GM12878 (cell line): ENCODE measurements at regions not wholly inside any gene's neighbourhood (a gene's known extent, or its start where the extent isn't known, plus 50 kb on each side); places are given as distances from the start of the nearest gene placed in this dataset.

Experiments
- ATAC-seq: fragments of 200-7000 bp; cut with Tn5 transposase; 3 replicates; pipeline ENCODE4 v1.9.1; 2020; ENCODE audit warnings: mild to moderate bottlenecking, moderate library complexity
- BruUV-seq: library from RNA; stranded (reverse); fragments of 400-500 nt; replicated peaks from 2 replicates; lab custom pipeline; 2021; lab: Mats Ljungman, UMichigan
- CTCF ChIA-PET: fragments of 300-600 bp; sonication (Branson Sonifier 250); formaldehyde crosslinking; extraction: SDS; loops from one replicate; lab custom pipeline; 2021; ENCODE audit warnings: inconsistent platforms; lab: Yijun Ruan, JAX
- POLR2A ChIA-PET: fragments of 350-600 bp; formaldehyde crosslinking; extraction: SDS; loops from one replicate; lab custom pipeline; 2021; ENCODE audit warnings: inconsistent platforms; lab: Charles Lee
- RAD21 ChIA-PET: fragments of 300-600 bp; sonication (Branson Sonifier 250); formaldehyde crosslinking; loops from one replicate; lab custom pipeline; 2023; ENCODE audit warnings: antibody characterized with exemption; ENCODE audit not compliant: unreplicated experiment; lab: Charles Lee
- SMC1A ChIA-PET: fragments of 300-600 bp; sonication (Branson Sonifier 250); formaldehyde crosslinking; loops from one replicate; lab custom pipeline; 2023; ENCODE audit not compliant: unreplicated experiment, uncharacterized antibody; lab: Charles Lee
- DNase-seq: peaks from one replicate; pipeline ENCODE4 v3.0.0-alpha.2; 2011; ENCODE audit warnings: low read depth, low spot score
- FAIRE-seq: peaks from 3 replicates; lab custom pipeline; 2011; peaks lifted over from hg19 to GRCh38; lab: Jason Lieb, UNC
- H2AFZ ChIP-seq: 2 replicates; pipeline ENCODE4 v1.6.0; 2011; ENCODE audit warnings: low read depth, low read length, control low read depth; ENCODE audit not compliant: control insufficient read depth
- H3K27ac ChIP-seq: 2 replicates; pipeline ENCODE4 v1.5.1; 2011; ENCODE audit warnings: control low read depth; ENCODE audit not compliant: control insufficient read depth, insufficient read depth
- H3K27me3 ChIP-seq, 2 experiments: replicated peaks in 1 of 2; 2 replicates each; pipeline versions ENCODE4 v1.6.0 to v1.6.1; 2011; ENCODE audit warnings: low read length in 1 of 2; ENCODE audit not compliant: control insufficient read depth in 2 of 2, insufficient read depth in 2 of 2
- H3K36me3 ChIP-seq, 2 experiments: 2 replicates each; pipeline ENCODE4 v1.5.1; 2011; ENCODE audit warnings: low read length in 1 of 2; ENCODE audit not compliant: control insufficient read depth in 2 of 2, insufficient read depth in 2 of 2
- H3K4me1 ChIP-seq: 2 replicates; pipeline ENCODE4 v1.6.1; 2011; ENCODE audit warnings: mild to moderate bottlenecking, low read length, moderate library complexity, mixed read lengths; ENCODE audit not compliant: control insufficient read depth, insufficient read depth
- H3K4me2 ChIP-seq: 2 replicates; pipeline ENCODE4 v1.6.0; 2011; ENCODE audit warnings: control low read depth; ENCODE audit not compliant: control insufficient read depth, insufficient read depth
- H3K4me3 ChIP-seq: fragments of 200-600 bp; sonication (generic); 2 replicates; pipeline ENCODE4 v1.5.1; 2016
- H3K79me2 ChIP-seq: 2 replicates; pipeline ENCODE4 v1.6.0; 2011; ENCODE audit warnings: low read length; ENCODE audit not compliant: control insufficient read depth, insufficient read depth
- H3K9ac ChIP-seq: 2 replicates; pipeline ENCODE4 v1.8.0; 2011; ENCODE audit warnings: low read length, control low read depth, mixed read lengths; ENCODE audit not compliant: control insufficient read depth, insufficient read depth
- H3K9me3 ChIP-seq: replicated peaks from 3 replicates; pipeline ENCODE4 v1.5.1; 2011; ENCODE audit warnings: mild to moderate bottlenecking, low read length; ENCODE audit not compliant: control insufficient read depth, insufficient read depth
- H4K20me1 ChIP-seq: 2 replicates; pipeline ENCODE4 v1.6.0; 2011; ENCODE audit not compliant: control insufficient read depth, insufficient read depth
- BCLAF1 ChIP-seq: fragments of 450-650 bp; IDR thresholded peaks from 2 replicates; pipeline ENCODE4 v1.6.1; 2017; ENCODE audit warnings: antibody characterized with exemption, mild to moderate bottlenecking, moderate library complexity
- CHD4 ChIP-seq: fragments of 200-600 bp; sonication (generic); IDR thresholded peaks from 2 replicates; pipeline ENCODE4 v1.6.1; 2016; ENCODE audit warnings: mild to moderate bottlenecking
- E4F1 ChIP-seq: fragments of 450-650 bp; IDR thresholded peaks from 2 replicates; pipeline ENCODE4 v1.6.1; 2018; ENCODE audit warnings: borderline replicate concordance, mild to moderate bottlenecking; ENCODE audit not compliant: partially characterized antibody
- EP300 ChIP-seq, 2 experiments: fragments of 150-350 bp in 1 of 2; IDR thresholded peaks; 2 replicates each; pipeline ENCODE4 v1.6.1; 2011 to 2012; ENCODE audit warnings: low read depth in 2 of 2, low read length in 2 of 2, borderline replicate concordance in 1 of 2, improper control_type of control experiment in 1 of 2, inconsistent platforms in 1 of 2; ENCODE audit not compliant: control insufficient read depth in 1 of 2
- ETV6 ChIP-seq, 2 experiments: fragments of 450-650 bp in 1 of 2; IDR thresholded peaks in 1 of 2; conservative IDR thresholded peaks in 1 of 2; 2 replicates each; pipeline ENCODE4 v1.6.1; 2014; ENCODE audit warnings: antibody characterized with exemption in 1 of 2, borderline replicate concordance in 1 of 2, low read depth in 1 of 2, mild to moderate bottlenecking in 1 of 2, moderate library complexity in 1 of 2
- HDAC2 ChIP-seq: fragments of 200-600 bp; sonication (generic); IDR thresholded peaks from 2 replicates; pipeline ENCODE4 v1.6.1; 2017
- IRF3 ChIP-seq: fragments of 450-650 bp; IDR thresholded peaks from 2 replicates; pipeline ENCODE4 v1.6.1; 2014; ENCODE audit warnings: mild to moderate bottlenecking
- KDM1A ChIP-seq: fragments of 200-600 bp; sonication (generic); IDR thresholded peaks from 2 replicates; pipeline ENCODE4 v1.6.1; 2016; ENCODE audit warnings: borderline replicate concordance
- NBN ChIP-seq: fragments of 450-650 bp; IDR thresholded peaks from 2 replicates; pipeline ENCODE4 v1.6.1; 2016
- POU2F2 ChIP-seq: IDR thresholded peaks from 3 replicates; pipeline ENCODE4 v1.6.1; 2011; ENCODE audit warnings: low read depth, mild to moderate bottlenecking, low read length, borderline replicate concordance
- SREBF2 ChIP-seq: IDR thresholded peaks from 2 replicates; pipeline ENCODE4 v1.6.1; 2012; ENCODE audit warnings: mild to moderate bottlenecking, low read length
- ZBTB11 ChIP-seq: fragments of 450-650 bp; formaldehyde crosslinking; IDR thresholded peaks from 2 replicates; pipeline ENCODE4 v1.5.0; 2022; ENCODE audit warnings: mild to moderate bottlenecking, missing genetic modification characterization
- WGBS: methylation state at CpG from one replicate; pipeline ENCODE4 v1.1.6; 2016; ENCODE audit warnings: low lambda C conversion rate; ENCODE audit not compliant: insufficient replicate concordance, insufficient coverage; ENCODE audit errors: missing lambda C conversion rate; 5-methylcytosine and 5-hydroxymethylcytosine counted together
- in situ Hi-C: fragments of 300-500 bp; cut with MboI; formaldehyde crosslinking; loops from 9 replicates; pipeline ENCODE4 v1.14.3; 2018; ENCODE audit warnings: mixed read lengths
- intact Hi-C: fragments of 100-400 bp; cut with micrococcal nuclease; formaldehyde crosslinking; loops from one replicate; pipeline ENCODE4 v1.14.2; 2022; ENCODE audit not compliant: unreplicated experiment

GRCh38 chr6:168190014-168190405 lies 111.0 kb upstream of the FRMD1 start:
- no peak for FAIRE-seq
- no peak overlapping the region for H3K4me2 ChIP-seq
- intact Hi-C loops (no loop called here), in situ Hi-C loops (no loop called here)
- H3K27ac ChIP-seq, result no peak overlapping the region
- WGBS, result 74% methylated on average over 21 of the region's 21 CpGs
- no peaks in the 10 kb centered on the region for H3K27me3 ChIP-seq
- no peaks in the 10 kb centered on the region for H3K36me3 ChIP-seq
- no peaks in the 10 kb centered on the region for H4K20me1 ChIP-seq
- H2AFZ ChIP-seq, result no peak overlapping the region
- no peak overlapping the region for H3K4me3 ChIP-seq
- no peaks in the 10 kb centered on the region for H3K79me2 ChIP-seq
- no peaks in the 10 kb centered on the region for H3K9me3 ChIP-seq
- POLR2A ChIA-PET, result no interaction called here
- no peak for ATAC-seq
- no peak for DNase-seq
- RAD21 ChIA-PET, result no interaction called here
- no peak overlapping the region for H3K9ac ChIP-seq
- CTCF ChIA-PET, result no interaction called here
- H3K4me1 ChIP-seq, result no peaks in the 10 kb centered on the region
- no TSS peak for BruUV-seq
- SMC1A ChIA-PET, result no interaction called here
- TF ChIP-seq E4F1, result no peak
- no peak for TF ChIP-seq EP300 (IDR thresholded peaks at IDR 0.05; ENCODE audit: borderline replicate concordance in 1 of 2, control insufficient read depth in 1 of 2, low read depth in 2 of 2, low read length in 2 of 2)
- no peak for TF ChIP-seq NBN
- TF ChIP-seq KDM1A, result no peak
- TF ChIP-seq HDAC2, result no peak
- TF ChIP-seq ETV6 (conservative IDR thresholded peaks at IDR 0.05 in 1 of 2, IDR thresholded peaks at IDR 0.05 in 1 of 2; ENCODE audit: borderline replicate concordance in 1 of 2, low read depth in 1 of 2), result no peak
- no peak for TF ChIP-seq IRF3
- TF ChIP-seq BCLAF1, result no peak
- no peak for TF ChIP-seq CHD4
- TF ChIP-seq POU2F2, result no peak
- no peak for TF ChIP-seq SREBF2
- no peak for TF ChIP-seq ZBTB11 (CRISPR knock-in tag)
